BJ (cell line): ENCODE measurements at regions not wholly inside any gene's neighbourhood (a gene's known extent, or its start where the extent isn't known, plus 50 kb on each side); places are given as distances from the start of the nearest gene placed in this dataset.

Experiments
- CTCF ChIA-PET: fragments of 350-600 bp; formaldehyde crosslinking; extraction: SDS; loops from one replicate; lab custom pipeline; 2021; ENCODE audit warnings: antibody characterized with exemption, inconsistent platforms; lab: Yijun Ruan, JAX
- POLR2A ChIA-PET: fragments of 300-600 bp; sonication (Branson Sonifier 250); formaldehyde crosslinking; extraction: SDS; loops from one replicate; lab custom pipeline; 2021; ENCODE audit warnings: antibody characterized with exemption; lab: Charles Lee
- DNase-seq: peaks from one replicate; pipeline ENCODE4 v3.0.0-alpha.2; 2011; ENCODE audit warnings: low read depth
- H3K27me3 ChIP-seq: 2 replicates; pipeline ENCODE4 v1.6.0; 2011; ENCODE audit warnings: low read length; ENCODE audit not compliant: control insufficient read depth, insufficient read depth
- H3K36me3 ChIP-seq: 2 replicates; pipeline ENCODE4 v1.5.1; 2011; ENCODE audit warnings: low read length; ENCODE audit not compliant: control insufficient read depth, insufficient read depth
- H3K4me3 ChIP-seq: 2 replicates; pipeline ENCODE4 v1.5.1; 2011; ENCODE audit warnings: low read depth, mild to moderate bottlenecking, control low read depth, low read length
- CTCF ChIP-seq: IDR thresholded peaks from 2 replicates; pipeline ENCODE4 v1.5.1; 2011; ENCODE audit warnings: low read depth, mild to moderate bottlenecking, control low read depth, inconsistent platforms, low read length, moderate library complexity; ENCODE audit not compliant: insufficient read depth

- POLR2A ChIA-PET = no interaction called here
- H3K27me3 ChIP-seq = no peaks in the 10 kb centered on the region
- CTCF ChIA-PET = interaction anchor here (0.8 to 1.3 kb wide), 3 partner anchors 17 to 177 kb away, joined by 3 to 4 read pairs (median 4); no protein-coding TSS in a partner anchor
- no peak for TF ChIP-seq CTCF
- DNase-seq = no peak
- H3K4me3 ChIP-seq = no peak overlapping the region
- no peaks in the 10 kb centered on the region for H3K36me3 ChIP-seq
Observed at GRCh38 chr4:102447413-102447812, 53.7 kb upstream of the NFKB1 start.

DNA sequence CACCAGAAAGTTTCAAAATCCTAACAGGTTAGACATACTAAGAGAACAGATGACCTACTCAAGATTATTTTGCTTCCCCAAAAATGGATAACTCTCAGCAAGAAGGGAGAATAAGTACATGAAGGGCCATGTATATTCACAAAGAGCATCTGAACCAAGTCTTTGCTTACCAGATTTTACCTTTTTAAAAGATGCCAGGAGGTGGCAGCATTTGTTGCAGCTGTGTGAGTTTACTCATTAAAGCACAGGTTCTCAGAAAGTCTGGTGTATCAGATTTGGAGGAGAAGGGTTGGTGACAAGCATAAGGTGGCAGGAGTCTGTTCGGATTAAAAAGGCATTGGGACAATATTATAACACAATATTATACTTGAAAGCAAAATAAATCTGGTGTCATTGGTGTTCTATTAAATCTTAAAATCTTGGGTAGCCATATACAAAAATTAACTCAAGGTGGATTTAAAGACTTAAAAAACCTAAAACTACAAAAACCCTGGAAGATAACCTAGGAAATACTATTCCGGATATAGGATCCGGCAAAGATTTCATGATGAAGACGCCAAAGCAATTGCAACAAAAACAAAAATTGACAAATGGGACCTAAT is 51.3 kb upstream of the NFKB1 start:
- ChIA-PET CTCF (interaction anchor here (1.4 to 1.7 kb wide), 2 partner anchors 171 to 561 kb away, joined by 3 to 8 read pairs; no protein-coding TSS in a partner anchor), POLR2A (no interaction called here)

GRCh38 chr4:102451266-102451665 is 49.9 kb upstream of the NFKB1 start:
- ChIA-PET CTCF (no interaction called here), POLR2A (no interaction called here)
- Histone ChIP-seq H3K36me3 (no peaks in the 10 kb centered on the region), H3K27me3 (no peaks in the 10 kb centered on the region), H3K4me3 (no peak overlapping the region)
- no peak for DNase-seq
- no peak for TF ChIP-seq CTCF

More for the DNA sequence above, 51.3 kb upstream of the NFKB1 start:
- Histone ChIP-seq H3K4me3 (no peak overlapping the region), H3K27me3 (no peaks in the 10 kb centered on the region), H3K36me3 (no peaks in the 10 kb centered on the region)
- DNase-seq = no peak
- peak; percentile 63 for TF ChIP-seq CTCF
